ENCODE measurements at regions not wholly inside any gene's neighbourhood (a gene's known extent, or its start where the extent isn't known, plus 50 kb on each side); places are given as distances from the start of the nearest gene placed in this dataset.
A peak's percentile ranks its signal among the peaks of the same experiment; 100 is the strongest.

DNA sequence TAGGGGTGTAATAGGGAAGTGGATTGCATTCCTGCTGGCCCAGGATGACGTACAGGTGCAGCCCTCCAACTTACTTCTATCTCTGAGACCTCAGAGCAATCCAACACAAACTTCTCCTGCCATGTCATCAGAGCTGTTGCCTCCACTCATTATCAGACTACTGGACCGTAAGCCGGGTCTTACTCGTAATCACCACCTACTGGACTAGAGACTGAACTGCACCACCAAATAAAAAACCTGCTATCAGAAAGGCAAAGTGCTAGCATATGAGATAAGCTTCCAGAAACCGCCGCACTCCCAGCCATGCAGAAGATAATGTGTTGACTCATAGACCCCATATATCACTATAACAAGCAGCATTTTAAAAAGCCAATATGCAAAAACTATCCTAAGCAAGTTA is 102.0 kb downstream of the SLITRK1 start:
- Histone ChIP-seq H2AFZ (ENCODE audit: low read length) (no peak overlapping the region), H4K20me1 (ENCODE audit: insufficient read depth, low read length) (no peaks in the 10 kb centered on the region), H3K9me3 (ENCODE audit: low read length) (no peaks in the 10 kb centered on the region), H3K79me2 (ENCODE audit: insufficient read depth, low read depth, low read length) (no peaks in the 10 kb centered on the region), H3K4me2 (ENCODE audit: low read length) (no peak overlapping the region), H3K36me3 (ENCODE audit: insufficient read depth, low read length) (no peaks in the 10 kb centered on the region), H3K4me1 (ENCODE audit: insufficient read depth, low read length, poor library complexity, severe bottlenecking) (no peaks in the 10 kb centered on the region), H3K27ac (ENCODE audit: low read depth, low read length, poor library complexity, severe bottlenecking) (no peak overlapping the region), H3K4me3 (ENCODE audit: low read depth, low read length, poor library complexity, severe bottlenecking) (no peak overlapping the region), H3K9me2 (ENCODE audit: insufficient read depth, low read length) (no peaks in the 10 kb centered on the region)
- intact Hi-C loops (cut with micrococcal nuclease; ENCODE audit: unreplicated experiment) = no loop called here
- peak; percentile 4 for DNase-seq (ENCODE audit: low spot score)
- ChIA-PET POLR2A (no interaction called here), CTCF (ENCODE audit: unreplicated experiment) (no interaction called here)
- no TSS peak for BruUV-seq (replicated peaks)
- TF ChIP-seq EZH2phosphoT487 (IDR thresholded peaks at IDR 0.05; ENCODE audit: borderline replicate concordance, low read depth, low read length) = no peak
- TF ChIP-seq, protein P1, sequence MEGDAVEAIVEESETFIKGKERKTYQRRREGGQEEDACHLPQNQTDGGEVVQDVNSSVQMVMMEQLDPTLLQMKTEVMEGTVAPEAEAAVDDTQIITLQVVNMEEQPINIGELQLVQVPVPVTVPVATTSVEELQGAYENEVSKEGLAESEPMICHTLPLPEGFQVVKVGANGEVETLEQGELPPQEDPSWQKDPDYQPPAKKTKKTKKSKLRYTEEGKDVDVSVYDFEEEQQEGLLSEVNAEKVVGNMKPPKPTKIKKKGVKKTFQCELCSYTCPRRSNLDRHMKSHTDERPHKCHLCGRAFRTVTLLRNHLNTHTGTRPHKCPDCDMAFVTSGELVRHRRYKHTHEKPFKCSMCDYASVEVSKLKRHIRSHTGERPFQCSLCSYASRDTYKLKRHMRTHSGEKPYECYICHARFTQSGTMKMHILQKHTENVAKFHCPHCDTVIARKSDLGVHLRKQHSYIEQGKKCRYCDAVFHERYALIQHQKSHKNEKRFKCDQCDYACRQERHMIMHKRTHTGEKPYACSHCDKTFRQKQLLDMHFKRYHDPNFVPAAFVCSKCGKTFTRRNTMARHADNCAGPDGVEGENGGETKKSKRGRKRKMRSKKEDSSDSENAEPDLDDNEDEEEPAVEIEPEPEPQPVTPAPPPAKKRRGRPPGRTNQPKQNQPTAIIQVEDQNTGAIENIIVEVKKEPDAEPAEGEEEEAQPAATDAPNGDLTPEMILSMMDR (conservative IDR thresholded peaks at IDR 0.05; ENCODE audit: low read length) = peak; percentile 58

DNA sequence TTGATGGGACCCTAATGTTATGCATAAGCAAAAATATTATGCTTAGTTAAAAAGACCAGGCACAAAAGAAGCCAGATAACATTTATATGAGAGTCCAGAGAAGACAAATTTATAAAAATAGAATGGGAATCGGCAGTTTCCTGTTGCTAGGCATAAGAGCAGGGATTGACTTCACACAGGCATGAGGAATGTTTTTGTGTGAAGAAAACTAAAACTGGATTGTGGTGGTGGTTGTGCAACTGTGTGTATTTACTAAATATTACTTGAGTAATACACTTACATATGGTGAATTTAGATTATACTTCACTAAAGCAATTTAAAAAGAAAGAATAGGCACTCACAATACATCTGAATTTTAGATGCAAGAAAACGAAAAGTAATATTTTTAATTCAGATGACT is 108.3 kb downstream of the SLITRK1 start:
- Histone ChIP-seq H3K9me2 (ENCODE audit: insufficient read depth, low read length) (no peaks in the 10 kb centered on the region), H2AFZ (ENCODE audit: low read length) (no peak overlapping the region), H3K4me2 (ENCODE audit: low read length) (no peak overlapping the region), H3K9me3 (ENCODE audit: low read length) (no peaks in the 10 kb centered on the region), H3K79me2 (ENCODE audit: insufficient read depth, low read depth, low read length) (no peaks in the 10 kb centered on the region), H3K36me3 (ENCODE audit: insufficient read depth, low read length) (no peaks in the 10 kb centered on the region), H3K4me1 (ENCODE audit: insufficient read depth, low read length, poor library complexity, severe bottlenecking) (no peaks in the 10 kb centered on the region), H3K27ac (ENCODE audit: low read depth, low read length, poor library complexity, severe bottlenecking) (no peak overlapping the region), H4K20me1 (ENCODE audit: insufficient read depth, low read length) (no peaks in the 10 kb centered on the region), H3K4me3 (ENCODE audit: low read depth, low read length, poor library complexity, severe bottlenecking) (no peak overlapping the region)
- no TSS peak for BruUV-seq (replicated peaks)
- no peak for TF ChIP-seq EZH2phosphoT487 (IDR thresholded peaks at IDR 0.05; ENCODE audit: borderline replicate concordance, low read depth, low read length)
- TF ChIP-seq, protein P1 (conservative IDR thresholded peaks at IDR 0.05; ENCODE audit: low read length) = no peak
- ChIA-PET POLR2A (no interaction called here), CTCF (ENCODE audit: unreplicated experiment) (no interaction called here)
- intact Hi-C loops (cut with micrococcal nuclease; ENCODE audit: unreplicated experiment) = no loop called here
- DNase-seq (ENCODE audit: low spot score) = no peak

DNA sequence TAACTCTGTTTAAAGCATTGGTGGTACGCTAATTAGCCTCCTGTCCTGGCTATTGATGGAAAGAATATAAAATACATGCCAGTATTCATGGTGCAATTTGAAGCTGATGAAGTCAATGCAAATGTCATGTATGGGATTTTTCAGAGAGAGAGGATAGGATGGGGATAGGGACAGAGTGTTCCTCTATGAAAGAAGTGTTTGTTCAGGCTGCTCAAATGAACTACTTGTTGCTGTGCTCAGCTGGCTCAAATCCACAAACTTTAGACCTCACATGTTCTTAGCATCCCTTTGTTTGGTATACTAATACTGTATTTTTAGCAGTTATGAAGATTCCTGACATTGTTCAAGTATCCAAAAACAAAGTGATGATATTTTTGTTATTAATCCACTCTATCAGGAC is 116.5 kb downstream of the SLITRK1 start:
- Histone ChIP-seq H3K9me3 (ENCODE audit: low read length) (no peaks in the 10 kb centered on the region), H4K20me1 (ENCODE audit: insufficient read depth, low read length) (no peaks in the 10 kb centered on the region), H3K4me3 (ENCODE audit: low read depth, low read length, poor library complexity, severe bottlenecking) (no peak overlapping the region), H3K9me2 (ENCODE audit: insufficient read depth, low read length) (no peaks in the 10 kb centered on the region), H3K79me2 (ENCODE audit: insufficient read depth, low read depth, low read length) (no peaks in the 10 kb centered on the region), H2AFZ (ENCODE audit: low read length) (no peak overlapping the region), H3K36me3 (ENCODE audit: insufficient read depth, low read length) (no peaks in the 10 kb centered on the region), H3K4me2 (ENCODE audit: low read length) (no peak overlapping the region), H3K4me1 (ENCODE audit: insufficient read depth, low read length, poor library complexity, severe bottlenecking) (no peaks in the 10 kb centered on the region), H3K27ac (ENCODE audit: low read depth, low read length, poor library complexity, severe bottlenecking) (no peak overlapping the region)
- BruUV-seq (replicated peaks) = no TSS peak
- ChIA-PET POLR2A (no interaction called here), CTCF (ENCODE audit: unreplicated experiment) (no interaction called here)
- no peak for DNase-seq (ENCODE audit: low spot score)
- no peak for TF ChIP-seq EZH2phosphoT487 (IDR thresholded peaks at IDR 0.05; ENCODE audit: borderline replicate concordance, low read depth, low read length)
- TF ChIP-seq, protein P1 (conservative IDR thresholded peaks at IDR 0.05; ENCODE audit: low read length) = no peak
- intact Hi-C loops (cut with micrococcal nuclease; ENCODE audit: unreplicated experiment) = no loop called here
